SKM-1 treated with dmso at 0.1 percent for 144 hours (cell line): ENCODE measurements at regions not wholly inside any gene's neighbourhood (a gene's known extent, or its start where the extent isn't known, plus 50 kb on each side); places are given as distances from the start of the nearest gene placed in this dataset.
"Not testable (repeated sequence)": the region's sequence is repeated elsewhere in the genome, so short reads cannot be mapped to it uniquely, and the experiment has no call there.

ENCODE experiments used
- DNase-seq: peaks from one replicate; lab custom pipeline; 2025; ENCODE audit not compliant: unreplicated experiment; lab: John Stamatoyannopoulos, UW

DNA sequence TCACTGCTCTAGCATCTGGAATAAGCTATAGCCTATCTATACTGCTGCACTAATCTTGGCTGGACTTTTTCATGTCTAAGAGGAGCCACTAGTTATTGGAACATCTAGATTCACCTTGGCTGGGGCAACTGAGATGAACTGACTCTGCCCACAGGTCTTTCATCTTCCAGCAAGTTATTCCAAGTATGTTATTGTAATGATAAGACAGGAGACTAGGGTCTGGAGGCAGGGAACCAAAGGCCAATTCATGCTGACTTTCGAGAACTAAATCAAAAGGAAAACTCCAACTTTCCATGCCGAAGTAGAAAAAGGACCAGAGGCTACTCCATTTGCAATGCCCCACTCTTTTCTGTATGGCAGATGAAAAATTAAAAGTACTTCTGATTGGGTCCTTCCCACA, 1243.0 kb upstream of the RAG2 start:
- DNase-seq, result no peak

DNA sequence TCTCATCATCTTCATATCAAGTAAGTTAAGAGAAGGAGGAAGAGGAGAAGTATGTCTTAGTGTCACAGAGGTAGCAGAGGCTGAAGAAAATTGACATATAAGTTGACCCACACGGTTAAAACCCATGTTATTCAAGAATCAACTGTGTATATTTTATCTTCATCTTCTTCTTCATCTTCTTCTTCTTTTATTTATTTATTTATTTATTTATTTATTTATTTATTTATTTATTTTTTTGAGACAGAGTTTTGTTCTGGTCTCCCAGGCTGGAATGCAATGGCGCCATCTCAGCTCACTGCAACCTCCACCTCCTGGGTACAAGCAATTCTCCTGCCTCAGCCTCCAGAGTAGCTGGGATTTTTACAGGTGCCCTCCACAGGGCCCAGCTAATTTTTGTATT, 1242.3 kb upstream of the RAG2 start:
- not testable (repeated sequence) for DNase-seq

DNA sequence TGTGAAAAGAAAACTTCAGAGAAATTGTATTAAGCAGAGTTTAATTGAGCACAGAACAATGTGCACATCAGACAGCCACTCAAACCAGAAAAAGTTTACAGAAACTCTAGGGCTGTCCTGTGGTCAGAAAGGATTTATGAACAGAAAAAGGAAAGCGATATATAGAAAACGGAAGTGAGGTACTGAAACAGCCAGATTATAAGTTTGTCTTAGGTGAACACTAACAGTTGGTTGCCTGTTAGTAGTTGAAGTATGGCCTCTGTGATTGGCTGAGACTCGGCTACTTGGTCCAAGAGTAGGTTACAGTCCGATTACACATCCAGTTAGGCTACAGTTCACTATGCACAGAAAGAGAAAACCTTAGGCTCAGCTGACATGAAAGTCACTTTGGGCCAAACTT, 1232.5 kb upstream of the RAG2 start:
- no peak for DNase-seq

DNA sequence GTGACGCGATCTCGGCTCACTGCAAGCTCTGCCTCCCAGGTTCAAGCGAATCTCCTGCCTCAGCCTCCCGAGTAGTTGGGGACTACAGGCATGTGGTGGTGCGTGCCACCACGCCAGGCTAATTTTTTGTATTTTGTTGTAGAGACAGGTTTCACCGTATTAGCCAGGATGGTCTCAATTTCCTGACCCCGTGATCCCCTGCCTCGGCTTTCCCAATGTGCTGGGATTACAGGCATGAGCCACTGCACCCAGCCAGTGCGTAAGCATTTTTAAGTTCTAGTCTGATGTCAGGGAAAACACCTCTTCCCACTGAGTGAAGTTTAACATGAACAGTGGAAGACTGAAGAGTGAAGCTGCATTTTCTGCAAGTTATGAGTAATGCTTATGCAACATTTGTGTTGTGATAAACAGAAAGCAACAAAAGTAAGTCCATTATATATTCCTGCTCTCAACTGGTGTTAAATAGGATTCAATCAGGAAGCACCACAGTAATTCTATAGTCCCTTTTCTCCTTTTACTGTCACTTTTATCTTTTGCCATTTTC, 1219.8 kb upstream of the RAG2 start:
- no peak for DNase-seq

DNA sequence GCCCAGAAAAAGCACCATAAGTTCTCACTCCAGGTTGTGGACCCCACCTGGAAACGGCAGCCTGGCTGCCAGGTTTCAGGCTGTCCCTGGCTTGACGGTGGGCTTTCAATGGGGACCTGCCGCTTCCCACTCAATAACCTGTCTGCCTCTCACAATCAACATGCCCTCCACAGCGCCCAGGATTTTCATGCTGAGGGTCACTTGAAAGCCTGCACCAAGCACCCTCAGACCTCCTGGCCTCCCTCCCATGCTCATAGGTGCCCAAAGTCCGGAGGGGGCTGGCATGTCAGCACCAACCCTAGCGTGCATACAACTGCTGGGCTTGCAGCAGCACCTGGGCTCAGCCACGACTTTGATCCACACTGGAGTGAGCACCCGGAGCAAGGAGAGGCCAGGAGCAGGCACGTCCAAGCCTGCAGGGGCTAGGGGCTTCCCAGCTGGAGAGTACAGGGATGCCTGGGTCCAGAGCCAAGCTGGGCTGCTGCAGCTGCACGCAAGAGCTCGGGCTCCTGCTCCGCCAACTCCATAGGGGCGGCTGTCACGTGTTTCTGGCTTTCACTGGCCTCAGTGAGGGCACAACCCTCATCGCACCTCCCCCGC, 1214.3 kb upstream of the RAG2 start:
- no peak for DNase-seq

DNA sequence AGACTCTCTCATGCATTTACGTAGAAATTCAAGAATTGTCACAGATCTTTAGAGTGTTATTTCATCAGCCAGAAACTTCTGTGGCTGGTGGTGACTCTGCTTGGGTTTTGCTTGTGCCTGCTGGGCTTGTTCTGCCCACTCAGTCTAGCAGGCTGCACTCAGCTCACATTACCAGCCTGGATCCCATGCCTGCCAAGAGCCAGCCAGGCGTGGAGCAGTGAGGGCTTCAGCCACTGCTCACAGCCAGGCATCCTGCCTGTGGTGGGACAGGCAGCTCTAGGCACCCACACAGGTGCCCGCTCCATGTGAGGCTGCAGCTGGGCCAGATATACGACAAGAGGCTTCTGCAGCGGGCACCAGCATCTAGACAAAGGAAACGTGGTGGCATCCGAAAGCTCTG, 1213.3 kb upstream of the RAG2 start:
- no peak for DNase-seq

DNA sequence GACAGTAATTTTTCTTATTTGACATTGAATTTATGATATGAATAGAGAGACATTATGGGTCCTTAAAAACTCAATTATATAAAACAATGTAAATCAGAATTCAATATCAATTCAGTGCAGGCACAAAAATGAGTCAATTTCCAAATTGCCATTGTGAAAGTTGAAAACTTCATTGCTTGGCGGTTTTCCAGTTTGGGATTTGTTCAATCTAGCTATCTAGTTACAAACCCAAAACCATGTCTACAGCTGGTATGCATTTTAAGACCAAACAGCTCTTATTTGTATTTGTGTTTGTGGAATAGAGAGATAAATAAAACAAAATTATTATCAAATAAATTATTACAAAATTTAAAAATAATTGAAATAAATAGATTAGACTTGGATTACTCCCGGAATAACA, 1206.6 kb upstream of the RAG2 start:
- DNase-seq, result no peak

DNA sequence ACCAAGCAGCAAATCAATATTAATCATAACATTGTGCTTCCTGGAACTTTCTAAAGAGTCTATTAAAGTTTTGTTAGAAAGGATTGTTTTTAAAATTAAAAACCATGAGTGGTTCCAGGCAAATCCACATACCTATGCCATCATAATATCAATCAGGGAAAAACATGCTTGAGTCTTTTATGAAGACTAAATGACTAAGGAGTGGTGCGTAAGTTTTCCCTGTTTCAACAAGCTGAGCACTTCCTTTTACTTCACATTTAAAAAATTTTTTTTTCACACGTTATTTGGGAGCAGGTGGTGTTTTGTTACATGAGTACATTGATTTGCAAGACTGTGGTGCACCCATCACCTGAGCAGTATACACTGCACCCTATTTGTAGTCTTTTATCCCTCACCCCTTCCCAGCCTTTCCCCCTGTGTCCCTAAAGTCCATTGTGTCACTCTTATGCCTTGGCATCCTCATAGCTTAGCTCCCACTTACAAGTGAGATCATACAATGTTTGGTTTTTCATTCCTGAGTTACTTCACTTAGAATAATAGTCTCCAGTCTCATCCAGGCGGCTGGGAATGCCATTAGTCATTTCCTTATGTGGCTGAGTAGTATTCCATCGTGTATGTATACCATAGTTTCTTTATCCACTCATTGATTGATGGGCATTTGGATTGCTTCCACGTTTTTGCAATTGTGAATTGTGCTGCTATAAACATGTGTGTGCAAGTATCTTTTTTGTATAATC, 1190.3 kb upstream of the RAG2 start:
- DNase-seq, result no peak

DNA sequence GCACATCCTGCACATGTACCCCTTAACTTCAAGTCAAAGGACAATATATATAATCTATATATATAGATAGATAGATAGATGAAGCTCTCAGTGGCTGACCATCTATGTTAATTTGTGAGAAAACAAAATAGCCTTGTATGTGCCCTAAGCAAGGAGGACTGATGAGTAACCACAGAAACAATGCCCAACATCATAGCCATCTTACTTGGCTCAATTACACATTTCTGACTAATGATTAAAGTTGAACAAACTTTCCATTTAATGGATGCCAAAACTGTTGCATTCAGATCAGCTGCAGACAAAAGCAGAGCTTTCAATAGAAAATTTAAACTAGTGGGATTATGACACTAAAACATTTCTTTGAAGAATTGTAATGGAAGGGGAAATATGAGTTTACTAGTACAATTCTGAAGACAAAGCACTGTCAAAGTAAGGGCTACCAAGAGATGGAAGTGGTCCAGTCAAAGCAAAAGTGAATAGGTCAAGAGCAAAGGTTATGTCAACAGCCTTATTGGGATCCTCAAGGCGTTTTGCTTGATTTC, 1188.2 kb upstream of the RAG2 start:
- no peak for DNase-seq

DNA sequence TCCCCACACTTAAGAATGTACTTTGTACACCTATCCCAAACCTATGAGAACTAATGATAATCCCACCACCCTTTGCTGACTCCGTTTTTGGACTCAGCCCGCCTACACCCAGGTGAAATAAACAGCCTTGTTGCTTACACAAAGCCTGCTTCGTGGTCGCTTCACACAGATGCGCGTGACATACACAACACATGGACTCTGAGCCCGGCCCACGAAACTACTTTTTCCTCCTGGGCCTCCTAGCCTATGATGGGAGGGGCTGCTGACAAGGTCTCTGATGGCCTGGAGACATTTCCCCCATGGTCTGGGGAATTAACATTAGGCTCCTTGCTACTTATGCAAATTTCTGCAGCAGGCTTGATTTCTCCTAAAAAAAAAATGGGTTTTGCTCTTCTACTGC, 1176.4 kb upstream of the RAG2 start:
- DNase-seq, result no peak

DNA sequence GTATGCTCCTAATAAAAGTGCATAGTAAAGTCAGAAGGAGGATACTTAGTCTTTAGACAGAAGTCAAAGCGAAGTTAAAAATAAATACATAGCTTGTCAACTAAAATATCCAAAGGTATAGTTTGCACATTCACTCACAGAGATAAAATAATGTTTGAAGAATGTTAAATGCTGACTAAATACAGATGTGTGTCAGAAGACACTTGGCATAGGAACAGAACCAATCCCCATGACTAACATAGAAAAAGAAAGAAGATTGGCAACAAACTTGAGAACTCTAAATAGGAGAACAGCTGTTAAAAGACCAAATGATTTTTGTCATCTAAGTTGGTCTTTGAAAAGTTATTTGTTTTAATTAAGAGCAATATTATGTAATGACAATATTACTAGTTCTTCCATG, 1172.1 kb upstream of the RAG2 start:
- no peak for DNase-seq

DNA sequence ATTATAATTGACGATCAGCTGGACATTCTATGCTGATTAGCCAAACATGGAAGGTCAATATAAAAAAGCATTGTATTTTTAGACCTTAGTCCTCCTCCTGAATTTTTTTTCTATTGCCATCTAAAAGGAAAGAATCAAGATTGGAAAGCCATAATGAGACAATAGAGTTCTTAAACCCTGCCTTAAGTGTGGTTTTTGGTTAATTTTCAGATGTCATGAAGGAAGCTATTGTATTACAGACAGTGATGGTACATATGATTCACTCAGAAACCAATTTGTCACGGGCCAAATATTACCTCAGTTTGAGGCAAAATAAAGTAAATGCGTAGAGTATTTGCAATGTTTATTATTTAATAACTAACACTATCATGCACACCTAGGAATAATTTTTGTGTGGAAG, 1164.0 kb upstream of the RAG2 start:
- DNase-seq, result no peak

DNA sequence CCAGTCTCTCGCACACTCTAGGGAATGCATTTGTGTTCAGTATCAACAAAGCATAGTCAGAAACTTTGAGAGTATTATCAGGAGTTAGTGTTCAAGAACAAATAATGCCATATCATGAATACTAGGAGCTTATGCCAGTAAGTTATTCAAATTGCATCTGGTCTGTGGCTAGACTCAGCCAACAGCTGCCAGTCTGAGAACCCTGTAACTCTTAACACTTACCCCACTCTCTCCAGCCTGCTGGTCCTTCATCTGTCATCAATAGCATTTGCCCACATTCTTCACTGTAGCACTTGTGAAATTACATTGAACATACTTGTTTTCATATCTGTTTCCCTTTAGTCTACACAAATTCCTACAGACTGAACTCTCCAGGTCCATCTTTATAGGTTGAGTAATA, 1157.5 kb upstream of the RAG2 start:
- no peak for DNase-seq

DNA sequence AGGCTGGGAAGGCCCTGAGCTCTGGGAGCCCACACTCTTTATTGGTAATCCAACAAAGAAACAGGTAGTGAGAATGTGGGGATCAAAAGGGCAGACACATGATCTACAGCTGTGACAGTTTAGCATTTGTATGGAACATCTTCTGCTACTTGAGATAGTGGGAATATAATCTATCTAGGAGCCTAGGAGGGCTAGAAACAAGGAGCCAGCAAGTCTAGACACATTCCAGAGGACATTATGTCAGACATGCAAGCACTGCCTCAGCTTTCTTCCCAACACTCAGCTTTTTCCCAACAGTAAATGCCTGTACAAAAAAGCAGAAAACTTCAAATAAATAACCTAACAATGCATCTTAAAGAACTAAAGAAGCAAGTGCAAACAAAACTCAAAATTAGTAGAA, 1150.6 kb upstream of the RAG2 start:
- no peak for DNase-seq

DNA sequence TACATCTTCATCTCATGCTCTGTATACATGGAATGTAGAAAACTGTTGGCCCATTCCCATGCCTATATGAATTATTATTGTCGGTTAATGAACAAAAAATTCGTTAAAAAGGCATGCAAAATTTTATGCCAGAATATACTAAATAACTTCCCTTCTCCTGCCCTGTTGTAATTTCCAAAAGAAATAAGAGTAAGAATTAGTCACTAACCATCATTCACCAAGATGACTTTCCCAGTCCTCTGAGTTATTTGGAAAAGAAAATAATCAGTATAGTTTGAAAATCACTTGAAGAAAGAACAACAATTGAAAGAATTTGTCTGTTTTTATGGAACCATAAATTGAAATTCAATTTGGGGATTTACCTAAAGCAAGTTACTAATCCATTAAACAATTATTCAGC, 1149.1 kb upstream of the RAG2 start:
- no peak for DNase-seq

DNA sequence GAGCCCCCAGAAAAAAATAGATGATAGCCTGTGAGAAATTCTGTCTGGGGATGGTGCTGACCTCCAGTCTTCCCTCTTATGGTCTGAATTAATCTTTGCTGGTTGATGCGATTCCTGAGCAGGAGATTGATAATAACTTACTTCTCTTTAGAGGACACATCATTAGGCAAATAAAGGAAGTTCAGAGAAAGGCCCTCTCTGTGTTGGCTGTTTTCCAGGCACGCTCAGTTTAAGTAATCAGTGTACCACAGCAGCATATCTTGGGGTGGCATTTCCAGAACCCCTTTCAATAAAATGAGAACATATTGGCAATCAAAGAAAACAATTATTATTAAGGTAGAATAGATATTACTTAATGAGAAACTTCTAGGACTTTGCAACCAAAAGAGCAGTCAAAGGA, 1129.3 kb upstream of the RAG2 start:
- DNase-seq, result no peak

DNA sequence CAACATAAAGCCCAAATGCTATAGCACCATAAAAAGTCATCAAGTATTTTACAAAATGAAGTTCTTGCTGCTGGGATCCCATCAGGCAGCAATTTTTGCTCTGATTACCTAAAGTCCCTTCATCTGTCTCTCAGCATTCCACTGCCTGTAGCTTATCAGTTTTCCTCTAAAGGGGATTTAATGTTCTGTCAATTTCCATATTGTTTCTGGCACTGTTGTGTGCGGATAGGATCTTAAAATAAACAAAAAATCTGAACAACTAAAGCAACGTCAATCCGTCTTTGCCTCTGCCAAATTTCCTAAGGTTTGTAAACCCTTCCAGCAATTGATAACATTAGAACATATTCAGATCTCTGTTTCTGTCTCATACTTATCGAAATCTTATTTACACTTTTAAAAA, 1126.3 kb upstream of the RAG2 start:
- no peak for DNase-seq

DNA sequence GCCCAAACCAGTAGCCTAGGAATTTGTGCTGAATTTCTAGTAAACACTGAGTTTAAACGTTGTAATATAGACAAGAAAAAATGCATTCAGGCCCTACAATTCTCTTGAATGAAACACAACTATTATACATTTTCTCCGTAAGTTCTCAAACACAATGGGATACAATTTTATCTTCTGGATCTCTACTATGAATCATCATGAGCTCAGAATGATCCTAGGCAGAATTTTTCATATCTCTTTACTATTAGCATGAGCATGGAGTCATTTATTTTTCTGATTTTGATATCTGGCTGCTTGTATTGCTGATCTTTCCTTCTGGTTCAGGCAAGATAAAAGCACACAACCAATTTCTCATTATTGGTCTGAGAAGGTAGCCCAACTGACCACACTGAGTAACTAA, 1123.4 kb upstream of the RAG2 start:
- DNase-seq, result no peak

DNA sequence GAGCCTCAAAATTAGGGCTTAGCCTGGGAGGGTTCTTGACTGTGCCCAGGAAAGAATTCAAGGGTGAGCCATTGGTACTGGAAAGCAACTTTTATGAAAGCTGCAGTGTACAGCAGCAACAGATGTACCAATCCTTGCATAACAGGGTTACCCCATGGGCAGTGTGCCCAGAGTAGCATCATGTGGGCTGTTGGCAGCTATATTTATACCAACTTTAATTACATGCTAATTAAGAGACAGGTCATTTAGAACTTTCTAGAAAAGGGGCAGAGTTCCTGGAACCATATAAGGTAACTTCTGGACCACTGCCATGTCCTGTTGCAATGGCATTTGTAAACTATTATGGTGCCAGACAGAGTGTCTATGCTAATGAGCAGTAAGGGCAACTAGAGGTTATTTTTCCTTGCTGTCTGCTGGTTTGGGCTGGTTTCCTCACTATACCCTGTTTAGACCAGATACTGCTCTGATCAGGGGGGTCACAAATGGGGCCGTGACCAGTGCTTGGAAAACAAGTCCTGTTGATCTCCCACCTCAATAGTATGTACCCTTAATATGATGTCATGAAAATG, 1120.5 kb upstream of the RAG2 start:
- no peak for DNase-seq

DNA sequence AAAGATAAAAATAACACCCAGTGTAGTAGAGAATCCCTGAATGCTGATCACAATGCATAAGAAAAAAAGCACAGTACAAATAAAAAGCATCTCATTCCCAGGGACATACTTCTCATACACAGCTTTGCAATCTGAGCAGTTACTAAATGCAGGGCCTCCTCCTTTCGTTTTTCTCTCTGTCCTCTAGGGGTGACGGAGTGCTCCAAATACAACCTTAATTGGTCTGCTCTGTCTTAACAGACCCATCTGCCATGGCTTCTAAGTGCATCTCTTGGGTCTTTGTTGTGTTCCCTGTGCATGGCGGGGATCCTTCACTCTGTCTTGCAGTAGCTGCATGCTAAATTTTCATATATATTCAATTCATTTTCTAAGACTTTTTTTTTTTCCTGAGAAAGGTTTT, 1114.2 kb upstream of the RAG2 start:
- no peak for DNase-seq

DNA sequence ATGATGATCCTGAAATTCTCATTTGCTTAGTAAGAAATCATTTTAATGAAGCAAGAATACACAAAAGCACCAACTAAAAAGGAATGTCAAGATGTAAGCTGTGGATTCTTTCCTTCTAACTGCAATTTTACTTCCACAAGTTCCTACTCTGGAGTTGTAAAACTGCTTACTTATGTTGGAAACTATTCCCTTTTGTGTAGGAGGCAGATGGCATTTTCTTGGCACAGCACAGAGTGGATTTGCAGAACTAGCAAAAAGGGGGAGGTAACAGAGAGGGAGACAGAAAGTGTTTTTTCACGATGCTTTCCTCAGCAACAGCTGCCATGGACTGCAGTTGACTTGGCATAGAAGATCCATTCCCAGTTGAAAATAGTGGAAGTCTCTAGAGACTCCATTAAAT, 1112.0 kb upstream of the RAG2 start:
- no peak for DNase-seq

DNA sequence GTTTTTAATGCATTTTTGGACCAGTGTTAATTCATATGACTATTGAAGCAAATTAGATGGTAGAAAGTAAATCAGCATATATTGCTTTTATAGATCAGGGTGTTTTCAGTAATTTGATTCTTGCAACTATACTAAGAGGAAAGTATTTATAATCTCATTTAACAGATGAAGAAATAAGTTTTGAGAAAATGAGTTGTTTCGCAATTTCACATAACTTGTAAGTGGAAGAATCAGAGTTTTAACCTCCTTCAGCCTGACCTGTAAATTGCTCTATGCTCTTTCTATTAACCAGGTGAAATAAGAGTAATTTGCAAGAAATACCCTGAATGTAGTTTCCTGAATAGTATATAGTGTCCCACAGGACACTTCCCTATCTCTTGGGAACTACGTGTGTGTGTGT, 1106.8 kb upstream of the RAG2 start:
- no peak for DNase-seq
